HEK293 (cell line): ENCODE measurements at regions not wholly inside any gene's neighbourhood (a gene's known extent, or its start where the extent isn't known, plus 50 kb on each side); places are given as distances from the start of the nearest gene placed in this dataset.

ENCODE experiments used
- GLIS1 ChIP-seq: fragments of 450-650 bp; formaldehyde crosslinking; IDR thresholded peaks from 2 replicates; pipeline ENCODE4 v1.5.1; 2016; ENCODE audit warnings: missing biosample characterization, missing genetic modification characterization
- HOXA7 ChIP-seq: sonication (generic); formaldehyde crosslinking; IDR thresholded peaks from 2 replicates; pipeline ENCODE4 v1.8.1; 2022; ENCODE audit warnings: missing genetic modification reagents, borderline replicate concordance
- KLF10 ChIP-seq: fragments of 450-650 bp; IDR thresholded peaks from 2 replicates; pipeline ENCODE4 v1.5.1; 2018; ENCODE audit warnings: missing biosample characterization, mild to moderate bottlenecking, missing genetic modification characterization
- MEIS1 ChIP-seq: sonication (generic); formaldehyde crosslinking; IDR thresholded peaks from 2 replicates; pipeline ENCODE4 v1.8.1; 2022; ENCODE audit warnings: missing genetic modification reagents, mild to moderate bottlenecking, borderline replicate concordance
- MZF1 ChIP-seq: fragments of 450-650 bp; formaldehyde crosslinking; IDR thresholded peaks from 2 replicates; pipeline ENCODE4 v1.5.1; 2017; ENCODE audit warnings: missing biosample characterization, missing genetic modification characterization, borderline replicate concordance
- PRDM6 ChIP-seq: fragments of 450-650 bp; formaldehyde crosslinking; IDR thresholded peaks from 2 replicates; pipeline ENCODE4 v1.5.1; 2017; ENCODE audit warnings: missing biosample characterization, missing genetic modification characterization
- RBAK ChIP-seq: fragments of 450-650 bp; formaldehyde crosslinking; IDR thresholded peaks from 2 replicates; pipeline ENCODE4 v1.5.1; 2016; ENCODE audit warnings: missing biosample characterization, missing genetic modification characterization
- SCRT1 ChIP-seq: fragments of 450-650 bp; formaldehyde crosslinking; IDR thresholded peaks from 2 replicates; pipeline ENCODE4 v1.5.1; 2016; ENCODE audit warnings: missing biosample characterization, missing genetic modification characterization, borderline replicate concordance
- TCF7L2 ChIP-seq: IDR thresholded peaks from 2 replicates; pipeline ENCODE4 v1.6.1; 2011; ENCODE audit warnings: low read depth, mild to moderate bottlenecking, inconsistent platforms, low read length, moderate library complexity, borderline replicate concordance
- ZBTB1 ChIP-seq: fragments of 450-650 bp; formaldehyde crosslinking; IDR thresholded peaks from 2 replicates; pipeline ENCODE4 v1.5.1; 2016; ENCODE audit warnings: missing biosample characterization, missing genetic modification characterization
- ZNF10 ChIP-seq: fragments of 450-650 bp; formaldehyde crosslinking; IDR thresholded peaks from 2 replicates; pipeline ENCODE4 v1.5.1; 2017; ENCODE audit warnings: missing biosample characterization, missing genetic modification characterization
- ZNF311 ChIP-seq: fragments of 450-650 bp; formaldehyde crosslinking; IDR thresholded peaks from 2 replicates; pipeline ENCODE4 v1.5.1; 2017; ENCODE audit warnings: missing biosample characterization, missing genetic modification characterization, borderline replicate concordance
- ZNF350 ChIP-seq: fragments of 450-650 bp; formaldehyde crosslinking; IDR thresholded peaks from 2 replicates; pipeline ENCODE4 v1.5.0; 2017; ENCODE audit warnings: missing biosample characterization, mild to moderate bottlenecking, missing genetic modification characterization
- ZNF391 ChIP-seq: fragments of 450-650 bp; formaldehyde crosslinking; IDR thresholded peaks from 2 replicates; pipeline ENCODE4 v1.5.1; 2016; ENCODE audit warnings: low read depth, missing biosample characterization, missing genetic modification characterization, borderline replicate concordance
- ZNF473 ChIP-seq: fragments of 450-650 bp; formaldehyde crosslinking; IDR thresholded peaks from 2 replicates; pipeline ENCODE4 v1.5.1; 2017; ENCODE audit warnings: missing biosample characterization, missing genetic modification characterization
- ZNF48 ChIP-seq: fragments of 450-650 bp; formaldehyde crosslinking; IDR thresholded peaks from 2 replicates; pipeline ENCODE4 v1.5.1; 2016; ENCODE audit warnings: missing biosample characterization, missing genetic modification characterization
- ZNF558 ChIP-seq: fragments of 450-650 bp; formaldehyde crosslinking; IDR thresholded peaks from 2 replicates; pipeline ENCODE4 v1.5.1; 2016; ENCODE audit warnings: missing biosample characterization, missing genetic modification characterization
- ZNF623 ChIP-seq: fragments of 450-650 bp; formaldehyde crosslinking; IDR thresholded peaks from 2 replicates; pipeline ENCODE4 v1.5.1; 2016; ENCODE audit warnings: missing biosample characterization, missing genetic modification characterization
- ZNF658 ChIP-seq: fragments of 450-650 bp; formaldehyde crosslinking; IDR thresholded peaks from 2 replicates; pipeline ENCODE4; 2016; ENCODE audit warnings: missing biosample characterization, missing genetic modification characterization
- ZNF677 ChIP-seq: fragments of 450-650 bp; IDR thresholded peaks from 2 replicates; pipeline ENCODE4 v1.5.0; 2018; ENCODE audit warnings: missing biosample characterization, mild to moderate bottlenecking, missing genetic modification characterization, moderate library complexity
- ZNF701 ChIP-seq: fragments of 450-650 bp; formaldehyde crosslinking; IDR thresholded peaks from 2 replicates; pipeline ENCODE4 v1.5.1; 2016; ENCODE audit warnings: missing biosample characterization, missing genetic modification characterization
- ZNF707 ChIP-seq: fragments of 450-650 bp; formaldehyde crosslinking; IDR thresholded peaks from 2 replicates; pipeline ENCODE4 v1.5.1; 2016; ENCODE audit warnings: missing biosample characterization, missing genetic modification characterization
- ZNF768 ChIP-seq: fragments of 450-650 bp; formaldehyde crosslinking; IDR thresholded peaks from 2 replicates; pipeline ENCODE4 v1.5.1; 2018; ENCODE audit warnings: missing biosample characterization, mild to moderate bottlenecking, missing genetic modification characterization
- ZNF792 ChIP-seq: fragments of 450-650 bp; formaldehyde crosslinking; IDR thresholded peaks from 2 replicates; pipeline ENCODE4 v1.5.1; 2016; ENCODE audit warnings: missing biosample characterization, missing genetic modification characterization
- ZNF837 ChIP-seq: fragments of 450-650 bp; formaldehyde crosslinking; IDR thresholded peaks from 2 replicates; pipeline ENCODE4 v1.5.1; 2016; ENCODE audit warnings: missing biosample characterization, missing genetic modification characterization
- ZSCAN16 ChIP-seq: fragments of 450-650 bp; formaldehyde crosslinking; IDR thresholded peaks from 2 replicates; pipeline ENCODE4 v1.5.1; 2016; ENCODE audit warnings: missing biosample characterization, missing genetic modification characterization
- ZSCAN18 ChIP-seq: fragments of 450-650 bp; formaldehyde crosslinking; IDR thresholded peaks from 2 replicates; pipeline ENCODE4 v1.5.1; 2016; ENCODE audit warnings: missing biosample characterization, missing genetic modification characterization
- TF ChIP-seq, protein P1 (sequence below): fragments of 450-650 bp; formaldehyde crosslinking; IDR thresholded peaks from 2 replicates; pipeline ENCODE4 v1.5.1; 2016; ENCODE audit warnings: missing biosample characterization, missing genetic modification characterization
- TF ChIP-seq, protein P2 (sequence below): fragments of 450-650 bp; IDR thresholded peaks from 2 replicates; pipeline ENCODE4 v1.5.1; 2018; ENCODE audit warnings: missing biosample characterization, mild to moderate bottlenecking, missing genetic modification characterization
- TF ChIP-seq, protein P3 (sequence below): fragments of 450-650 bp; formaldehyde crosslinking; IDR thresholded peaks from 2 replicates; pipeline ENCODE4; 2016; ENCODE audit warnings: missing biosample characterization, missing genetic modification characterization
- TF ChIP-seq, protein P4 (sequence below): fragments of 450-650 bp; formaldehyde crosslinking; IDR thresholded peaks from 2 replicates; pipeline ENCODE4 v1.5.1; 2016; ENCODE audit warnings: missing biosample characterization, missing genetic modification characterization

DNA sequence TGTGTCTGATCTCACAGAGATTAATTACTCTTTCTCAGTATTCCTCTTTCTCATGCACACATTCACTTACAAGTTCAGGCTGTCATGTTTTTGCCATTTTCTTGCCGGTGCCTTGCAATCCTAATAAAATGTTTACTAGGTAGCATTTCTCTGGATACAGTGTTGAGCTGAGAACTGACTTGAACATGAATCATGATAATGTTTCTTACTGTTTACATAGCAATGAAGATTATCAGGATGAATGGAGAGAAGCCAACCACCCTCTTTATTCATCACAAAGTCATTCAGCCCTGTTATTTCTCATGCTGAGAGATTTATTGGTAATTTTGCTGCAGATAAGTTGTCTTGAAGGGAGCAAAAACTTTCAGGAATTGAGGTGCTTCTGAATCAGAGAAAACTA, 185.5 kb upstream of the ECI2 start (continued):
- no peak for TF ChIP-seq ZNF837 (tag by site-specific recombination)
- peak; percentile 74 for TF ChIP-seq SCRT1 (tag by site-specific recombination)
- TF ChIP-seq ZNF48: no peak
- peak; percentile 84; the same call in 1 of the 2 replicates for TF ChIP-seq MEIS1 (CRISPR knock-in tag)
- no peak for TF ChIP-seq ZNF311 (tag by site-specific recombination)
- peak; percentile 85 for TF ChIP-seq ZNF10 (tag by site-specific recombination)
- no peak; the same call in 1 of the 2 replicates for TF ChIP-seq ZSCAN18
- TF ChIP-seq ZNF473: no peak
- TF ChIP-seq, protein P1, sequence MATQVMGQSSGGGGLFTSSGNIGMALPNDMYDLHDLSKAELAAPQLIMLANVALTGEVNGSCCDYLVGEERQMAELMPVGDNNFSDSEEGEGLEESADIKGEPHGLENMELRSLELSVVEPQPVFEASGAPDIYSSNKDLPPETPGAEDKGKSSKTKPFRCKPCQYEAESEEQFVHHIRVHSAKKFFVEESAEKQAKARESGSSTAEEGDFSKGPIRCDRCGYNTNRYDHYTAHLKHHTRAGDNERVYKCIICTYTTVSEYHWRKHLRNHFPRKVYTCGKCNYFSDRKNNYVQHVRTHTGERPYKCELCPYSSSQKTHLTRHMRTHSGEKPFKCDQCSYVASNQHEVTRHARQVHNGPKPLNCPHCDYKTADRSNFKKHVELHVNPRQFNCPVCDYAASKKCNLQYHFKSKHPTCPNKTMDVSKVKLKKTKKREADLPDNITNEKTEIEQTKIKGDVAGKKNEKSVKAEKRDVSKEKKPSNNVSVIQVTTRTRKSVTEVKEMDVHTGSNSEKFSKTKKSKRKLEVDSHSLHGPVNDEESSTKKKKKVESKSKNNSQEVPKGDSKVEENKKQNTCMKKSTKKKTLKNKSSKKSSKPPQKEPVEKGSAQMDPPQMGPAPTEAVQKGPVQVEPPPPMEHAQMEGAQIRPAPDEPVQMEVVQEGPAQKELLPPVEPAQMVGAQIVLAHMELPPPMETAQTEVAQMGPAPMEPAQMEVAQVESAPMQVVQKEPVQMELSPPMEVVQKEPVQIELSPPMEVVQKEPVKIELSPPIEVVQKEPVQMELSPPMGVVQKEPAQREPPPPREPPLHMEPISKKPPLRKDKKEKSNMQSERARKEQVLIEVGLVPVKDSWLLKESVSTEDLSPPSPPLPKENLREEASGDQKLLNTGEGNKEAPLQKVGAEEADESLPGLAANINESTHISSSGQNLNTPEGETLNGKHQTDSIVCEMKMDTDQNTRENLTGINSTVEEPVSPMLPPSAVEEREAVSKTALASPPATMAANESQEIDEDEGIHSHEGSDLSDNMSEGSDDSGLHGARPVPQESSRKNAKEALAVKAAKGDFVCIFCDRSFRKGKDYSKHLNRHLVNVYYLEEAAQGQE (tag by site-specific recombination): no peak
- peak; percentile 94; the same call in 1 of the 2 replicates for TF ChIP-seq ZNF391 (tag by site-specific recombination)
- TF ChIP-seq, protein P2, sequence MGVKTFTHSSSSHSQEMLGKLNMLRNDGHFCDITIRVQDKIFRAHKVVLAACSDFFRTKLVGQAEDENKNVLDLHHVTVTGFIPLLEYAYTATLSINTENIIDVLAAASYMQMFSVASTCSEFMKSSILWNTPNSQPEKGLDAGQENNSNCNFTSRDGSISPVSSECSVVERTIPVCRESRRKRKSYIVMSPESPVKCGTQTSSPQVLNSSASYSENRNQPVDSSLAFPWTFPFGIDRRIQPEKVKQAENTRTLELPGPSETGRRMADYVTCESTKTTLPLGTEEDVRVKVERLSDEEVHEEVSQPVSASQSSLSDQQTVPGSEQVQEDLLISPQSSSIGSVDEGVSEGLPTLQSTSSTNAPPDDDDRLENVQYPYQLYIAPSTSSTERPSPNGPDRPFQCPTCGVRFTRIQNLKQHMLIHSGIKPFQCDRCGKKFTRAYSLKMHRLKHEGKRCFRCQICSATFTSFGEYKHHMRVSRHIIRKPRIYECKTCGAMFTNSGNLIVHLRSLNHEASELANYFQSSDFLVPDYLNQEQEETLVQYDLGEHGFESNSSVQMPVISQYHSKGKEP (tag by site-specific recombination): peak; percentile 94
- TF ChIP-seq ZNF677 (tag by site-specific recombination): no peak
- no peak for TF ChIP-seq ZNF701
- no peak for TF ChIP-seq ZNF707 (tag by site-specific recombination)
- TF ChIP-seq TCF7L2: peak; percentile 98
- TF ChIP-seq, protein P3, sequence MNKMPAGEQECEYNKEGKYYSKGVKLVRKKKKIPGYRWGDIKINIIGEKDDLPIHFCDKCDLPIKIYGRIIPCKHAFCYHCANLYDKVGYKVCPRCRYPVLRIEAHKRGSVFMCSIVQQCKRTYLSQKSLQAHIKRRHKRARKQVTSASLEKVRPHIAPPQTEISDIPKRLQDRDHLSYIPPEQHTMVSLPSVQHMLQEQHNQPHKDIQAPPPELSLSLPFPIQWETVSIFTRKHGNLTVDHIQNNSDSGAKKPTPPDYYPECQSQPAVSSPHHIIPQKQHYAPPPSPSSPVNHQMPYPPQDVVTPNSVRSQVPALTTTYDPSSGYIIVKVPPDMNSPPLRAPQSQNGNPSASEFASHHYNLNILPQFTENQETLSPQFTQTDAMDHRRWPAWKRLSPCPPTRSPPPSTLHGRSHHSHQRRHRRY (tag by site-specific recombination): peak; percentile 87
- peak; percentile 88 for TF ChIP-seq ZNF558
- TF ChIP-seq ZNF792 (tag by site-specific recombination): peak; percentile 79; the same call in 1 of the 2 replicates
- no peak for TF ChIP-seq ZNF350 (tag by site-specific recombination)
- 0 out of 2 replicates have a peak, but pooled peaks have one; percentile 72 for TF ChIP-seq ZBTB1
- no peak; the same call in 1 of the 2 replicates for TF ChIP-seq ZSCAN16
- no peak for TF ChIP-seq RBAK
- no peak for TF ChIP-seq ZNF768 (tag by site-specific recombination)
- TF ChIP-seq KLF10 (tag by site-specific recombination): peak; percentile 84
- TF ChIP-seq GLIS1 (tag by site-specific recombination): 0 out of 2 replicates have a peak, but pooled peaks have one; percentile 29
- TF ChIP-seq ZNF623 (tag by site-specific recombination): no peak
- no peak for TF ChIP-seq HOXA7 (CRISPR knock-in tag)
- peak; percentile 99 for TF ChIP-seq PRDM6 (tag by site-specific recombination)
- TF ChIP-seq, protein P4, sequence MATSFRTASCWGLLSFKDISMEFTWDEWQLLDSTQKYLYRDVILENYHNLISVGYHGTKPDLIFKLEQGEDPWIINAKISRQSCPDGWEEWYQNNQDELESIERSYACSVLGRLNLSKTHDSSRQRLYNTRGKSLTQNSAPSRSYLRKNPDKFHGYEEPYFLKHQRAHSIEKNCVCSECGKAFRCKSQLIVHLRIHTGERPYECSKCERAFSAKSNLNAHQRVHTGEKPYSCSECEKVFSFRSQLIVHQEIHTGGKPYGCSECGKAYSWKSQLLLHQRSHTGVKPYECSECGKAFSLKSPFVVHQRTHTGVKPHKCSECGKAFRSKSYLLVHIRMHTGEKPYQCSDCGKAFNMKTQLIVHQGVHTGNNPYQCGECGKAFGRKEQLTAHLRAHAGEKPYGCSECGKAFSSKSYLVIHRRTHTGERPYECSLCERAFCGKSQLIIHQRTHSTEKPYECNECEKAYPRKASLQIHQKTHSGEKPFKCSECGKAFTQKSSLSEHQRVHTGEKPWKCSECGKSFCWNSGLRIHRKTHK (tag by site-specific recombination): no peak
- no peak for TF ChIP-seq ZNF658 (tag by site-specific recombination)
- TF ChIP-seq MZF1 (tag by site-specific recombination): peak; percentile 84; the same call in 1 of the 2 replicates
